ENCODE measurements at regions not wholly inside any gene's neighbourhood (a gene's known extent, or its start where the extent isn't known, plus 50 kb on each side); places are given as distances from the start of the nearest gene placed in this dataset.

GRCh38 chr15:62942428-62942827, 100.1 kb upstream of the TPM1 start:
- no peak overlapping the region for H3K4me3 ChIP-seq (ENCODE audit: low read length)
- no peaks in the 10 kb centered on the region for H3K4me1 ChIP-seq (ENCODE audit: insufficient read depth, low read length)
- H3K27me3 ChIP-seq (ENCODE audit: insufficient read depth, low read length) = no peaks in the 10 kb centered on the region
- H3K9ac ChIP-seq (ENCODE audit: low read depth, low read length) = no peak overlapping the region
- H3K9me3 ChIP-seq (ENCODE audit: insufficient read depth, low read depth, low read length) = no peaks in the 10 kb centered on the region
- H3K36me3 ChIP-seq (ENCODE audit: insufficient read depth, low read depth, low read length) = no peaks in the 10 kb centered on the region
- no peak overlapping the region for H3K27ac ChIP-seq (ENCODE audit: low read length)

GRCh38 chr15:62945063-62945462, 97.5 kb upstream of the TPM1 start:
- Histone ChIP-seq H3K36me3 (ENCODE audit: insufficient read depth, low read depth, low read length) (no peaks in the 10 kb centered on the region), H3K4me3 (ENCODE audit: low read length) (no peak overlapping the region), H3K27ac (ENCODE audit: low read length) (no peak overlapping the region), H3K4me1 (ENCODE audit: insufficient read depth, low read length) (no peaks in the 10 kb centered on the region), H3K27me3 (ENCODE audit: insufficient read depth, low read length) (no peaks in the 10 kb centered on the region), H3K9ac (ENCODE audit: low read depth, low read length) (no peak overlapping the region), H3K9me3 (ENCODE audit: insufficient read depth, low read depth, low read length) (no peaks in the 10 kb centered on the region)

DNA sequence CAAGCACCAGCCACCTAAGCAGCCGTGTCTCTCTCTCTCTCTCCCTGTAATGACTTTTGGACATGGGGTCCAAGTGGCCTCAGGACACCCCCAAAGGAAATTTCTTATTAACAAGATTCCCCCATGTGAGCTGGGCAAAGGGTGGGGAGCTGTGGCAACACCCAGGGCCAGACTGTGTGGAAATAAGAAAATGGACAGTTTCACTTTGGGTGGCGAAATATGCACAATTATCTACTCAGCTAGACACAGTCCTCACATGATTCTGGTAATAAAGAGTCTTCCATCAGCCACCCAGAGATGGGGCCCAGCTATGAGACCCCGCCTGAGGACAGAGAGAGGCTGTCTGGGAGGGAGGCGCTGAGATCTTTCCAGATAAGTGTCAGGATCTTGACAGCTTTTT, 96.8 kb upstream of the TPM1 start:
- H3K9ac ChIP-seq (ENCODE audit: low read depth, low read length) = no peak overlapping the region
- no peaks in the 10 kb centered on the region for H3K36me3 ChIP-seq (ENCODE audit: insufficient read depth, low read depth, low read length)
- H3K27me3 ChIP-seq (ENCODE audit: insufficient read depth, low read length) = no peaks in the 10 kb centered on the region
- H3K9me3 ChIP-seq (ENCODE audit: insufficient read depth, low read depth, low read length) = no peaks in the 10 kb centered on the region
- no peak overlapping the region for H3K4me3 ChIP-seq (ENCODE audit: low read length)
- H3K4me1 ChIP-seq (ENCODE audit: insufficient read depth, low read length) = no peaks in the 10 kb centered on the region
- H3K27ac ChIP-seq (ENCODE audit: low read length) = no peak overlapping the region

DNA sequence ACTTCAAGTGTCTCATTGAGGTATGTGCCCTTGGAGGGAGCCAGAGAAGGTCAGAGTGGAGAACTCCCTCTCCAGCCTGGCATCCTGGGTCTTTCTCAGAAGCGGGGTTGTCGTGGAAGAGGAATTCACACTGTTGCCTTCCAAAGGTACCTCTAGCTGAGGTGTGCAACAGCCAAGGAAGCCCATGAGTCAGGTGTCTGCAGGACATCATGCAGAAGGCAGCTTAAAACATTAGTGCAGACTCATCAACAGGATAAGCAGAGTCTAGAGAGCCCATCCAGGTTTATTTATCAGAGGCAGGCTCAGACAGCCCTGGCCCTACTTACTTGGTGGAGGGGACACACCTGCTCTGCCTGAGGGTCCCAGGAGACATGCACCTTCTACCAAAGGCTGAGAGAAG, 95.6 kb upstream of the TPM1 start:
- H3K27me3 ChIP-seq (ENCODE audit: insufficient read depth, low read length) = no peaks in the 10 kb centered on the region
- H3K9me3 ChIP-seq (ENCODE audit: insufficient read depth, low read depth, low read length) = no peaks in the 10 kb centered on the region
- no peak overlapping the region for H3K4me3 ChIP-seq (ENCODE audit: low read length)
- H3K9ac ChIP-seq (ENCODE audit: low read depth, low read length) = no peak overlapping the region
- no peaks in the 10 kb centered on the region for H3K4me1 ChIP-seq (ENCODE audit: insufficient read depth, low read length)
- no peak overlapping the region for H3K27ac ChIP-seq (ENCODE audit: low read length)
- H3K36me3 ChIP-seq (ENCODE audit: insufficient read depth, low read depth, low read length) = no peaks in the 10 kb centered on the region

DNA sequence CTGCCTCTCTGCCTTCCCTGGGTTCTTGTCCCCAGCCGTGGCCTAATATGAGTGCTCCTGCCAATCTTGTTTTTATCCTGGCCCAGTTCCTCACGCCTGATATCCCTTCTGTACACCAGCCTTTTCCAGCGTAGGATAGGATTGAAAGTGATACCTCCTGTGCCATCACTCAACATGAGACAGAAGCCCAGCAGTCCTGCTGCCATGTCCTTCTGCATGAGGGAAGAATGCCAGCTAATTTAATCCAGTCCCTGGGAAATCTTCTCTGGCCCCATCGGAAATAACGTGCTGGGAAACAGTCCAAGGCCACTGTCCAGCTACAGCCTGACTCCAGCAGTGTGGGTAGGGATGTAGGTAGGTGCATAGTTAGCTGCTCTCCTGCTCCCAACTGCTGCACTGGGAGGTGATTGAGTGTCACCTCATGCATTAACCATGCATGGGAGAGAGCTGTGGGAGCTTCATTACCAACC, 92.0 kb upstream of the TPM1 start:
- no peaks in the 10 kb centered on the region for H3K9me3 ChIP-seq (ENCODE audit: insufficient read depth, low read depth, low read length)
- no peak overlapping the region for H3K27ac ChIP-seq (ENCODE audit: low read length)
- H3K4me3 ChIP-seq (ENCODE audit: low read length) = no peak overlapping the region
- no peaks in the 10 kb centered on the region for H3K4me1 ChIP-seq (ENCODE audit: insufficient read depth, low read length)
- H3K9ac ChIP-seq (ENCODE audit: low read depth, low read length) = no peak overlapping the region
- H3K36me3 ChIP-seq (ENCODE audit: insufficient read depth, low read depth, low read length) = no peaks in the 10 kb centered on the region
- H3K27me3 ChIP-seq (ENCODE audit: insufficient read depth, low read length) = no peaks in the 10 kb centered on the region

GRCh38 chr15:62951481-62951880, 91.1 kb upstream of the TPM1 start:
- Histone ChIP-seq H3K27ac (ENCODE audit: low read length) (no peak overlapping the region), H3K9ac (ENCODE audit: low read depth, low read length) (no peak overlapping the region), H3K27me3 (ENCODE audit: insufficient read depth, low read length) (no peaks in the 10 kb centered on the region)

GRCh38 chr15:62953021-62953420, 89.5 kb upstream of the TPM1 start:
- Histone ChIP-seq H3K9ac (ENCODE audit: low read depth, low read length) (no peak overlapping the region), H3K9me3 (ENCODE audit: insufficient read depth, low read depth, low read length) (no peaks in the 10 kb centered on the region), H3K4me1 (ENCODE audit: insufficient read depth, low read length) (no peaks in the 10 kb centered on the region; the same call in 1 of the 2 replicates), H3K27ac (ENCODE audit: low read length) (no peak overlapping the region), H3K27me3 (ENCODE audit: insufficient read depth, low read length) (no peaks in the 10 kb centered on the region), H3K36me3 (ENCODE audit: insufficient read depth, low read depth, low read length) (no peaks in the 10 kb centered on the region), H3K4me3 (ENCODE audit: low read length) (no peak overlapping the region)

More at GRCh38 chr15:62951481-62951880, 91.1 kb upstream of the TPM1 start:
- H3K9me3 ChIP-seq (ENCODE audit: insufficient read depth, low read depth, low read length) = no peaks in the 10 kb centered on the region
- H3K4me1 ChIP-seq (ENCODE audit: insufficient read depth, low read length) = no peaks in the 10 kb centered on the region
- H3K36me3 ChIP-seq (ENCODE audit: insufficient read depth, low read depth, low read length) = no peaks in the 10 kb centered on the region
- no peak overlapping the region for H3K4me3 ChIP-seq (ENCODE audit: low read length)

GRCh38 chr15:62953496-62954045, 89.0 kb upstream of the TPM1 start:
- Histone ChIP-seq H3K9ac (ENCODE audit: low read depth, low read length) (no peak overlapping the region), H3K4me1 (ENCODE audit: insufficient read depth, low read length) (peaks cover 2% of the 10 kb centered on the region), H3K9me3 (ENCODE audit: insufficient read depth, low read depth, low read length) (no peaks in the 10 kb centered on the region), H3K4me3 (ENCODE audit: low read length) (no peak overlapping the region), H3K27me3 (ENCODE audit: insufficient read depth, low read length) (no peaks in the 10 kb centered on the region), H3K36me3 (ENCODE audit: insufficient read depth, low read depth, low read length) (no peaks in the 10 kb centered on the region), H3K27ac (ENCODE audit: low read length) (no peak overlapping the region)

DNA sequence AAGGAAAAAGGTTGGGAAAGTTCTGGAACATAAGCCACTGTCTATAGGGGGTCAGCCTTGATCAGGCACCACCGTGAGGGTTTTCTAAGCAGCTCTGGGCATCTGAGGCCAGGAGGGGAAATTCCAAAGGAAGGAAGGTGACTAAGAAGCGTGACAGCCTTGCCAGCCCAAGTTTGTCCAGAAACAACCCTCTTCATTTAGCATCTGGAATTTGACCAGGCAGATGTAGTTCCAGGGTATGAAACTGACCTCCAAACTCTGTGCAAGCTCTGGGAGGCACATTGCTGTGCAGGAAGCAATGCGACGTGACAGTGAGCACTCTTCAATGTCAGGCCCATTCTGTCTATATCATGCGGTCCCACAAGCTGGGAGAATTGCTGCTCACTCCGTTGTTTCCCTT, 85.4 kb upstream of the TPM1 start:
- H3K27ac ChIP-seq (ENCODE audit: low read length) = no peak overlapping the region
- no peaks in the 10 kb centered on the region for H3K9me3 ChIP-seq (ENCODE audit: insufficient read depth, low read depth, low read length)
- no peak overlapping the region for H3K4me3 ChIP-seq (ENCODE audit: low read length)
- H3K27me3 ChIP-seq (ENCODE audit: insufficient read depth, low read length) = no peaks in the 10 kb centered on the region
- peaks cover 4% of the 10 kb centered on the region for H3K4me1 ChIP-seq (ENCODE audit: insufficient read depth, low read length)
- H3K36me3 ChIP-seq (ENCODE audit: insufficient read depth, low read depth, low read length) = no peaks in the 10 kb centered on the region
- no peak overlapping the region for H3K9ac ChIP-seq (ENCODE audit: low read depth, low read length)

- no peaks in the 10 kb centered on the region for H3K36me3 ChIP-seq (ENCODE audit: insufficient read depth, low read depth, low read length)
- peaks cover 4% of the 10 kb centered on the region for H3K4me1 ChIP-seq (ENCODE audit: insufficient read depth, low read length)
- H3K9me3 ChIP-seq (ENCODE audit: insufficient read depth, low read depth, low read length) = no peaks in the 10 kb centered on the region
- no peak overlapping the region for H3K27ac ChIP-seq (ENCODE audit: low read length)
- H3K4me3 ChIP-seq (ENCODE audit: low read length) = no peak overlapping the region
- no peaks in the 10 kb centered on the region for H3K27me3 ChIP-seq (ENCODE audit: insufficient read depth, low read length)
- no peak overlapping the region for H3K9ac ChIP-seq (ENCODE audit: low read depth, low read length)
These were observed 83.8 kb upstream of the TPM1 start for GRCh38 chr15:62958528-62959363.

DNA sequence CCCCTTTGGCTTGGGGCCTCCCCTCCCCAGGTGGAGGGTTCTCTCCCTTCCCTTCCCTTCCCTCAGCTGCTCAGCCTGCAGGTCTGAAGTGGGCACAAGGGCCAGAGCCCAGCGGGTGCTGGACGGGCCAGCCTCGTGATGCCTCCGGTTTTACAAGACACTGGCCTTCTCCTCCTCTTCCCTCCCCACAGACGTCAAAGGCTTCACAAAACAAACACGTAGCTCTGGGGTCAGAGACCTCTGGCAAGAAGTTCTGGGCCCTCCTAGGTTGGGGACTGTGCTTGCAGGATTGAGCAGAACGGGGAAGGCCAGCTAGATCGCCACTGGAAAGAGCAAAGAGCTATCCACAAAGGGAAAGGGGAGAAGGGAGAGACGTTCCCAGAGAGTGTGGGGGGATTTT, 81.4 kb upstream of the TPM1 start:
- Histone ChIP-seq H3K9me3 (ENCODE audit: insufficient read depth, low read depth, low read length) (no peaks in the 10 kb centered on the region), H3K27ac (ENCODE audit: low read length) (no peak overlapping the region), H3K4me3 (ENCODE audit: low read length) (no peak overlapping the region), H3K36me3 (ENCODE audit: insufficient read depth, low read depth, low read length) (no peaks in the 10 kb centered on the region), H3K9ac (ENCODE audit: low read depth, low read length) (no peak overlapping the region), H3K4me1 (ENCODE audit: insufficient read depth, low read length) (peaks cover 4% of the 10 kb centered on the region), H3K27me3 (ENCODE audit: insufficient read depth, low read length) (no peaks in the 10 kb centered on the region)

All from iPS-20b (cell line).